NCI-H2107 treated with DMSO at 0.1 percent for 48 hours (cell line): ENCODE measurements at regions not wholly inside any gene's neighbourhood (a gene's known extent, or its start where the extent isn't known, plus 50 kb on each side); places are given as distances from the start of the nearest gene placed in this dataset.
"Not testable (repeated sequence)": the region's sequence is repeated elsewhere in the genome, so short reads cannot be mapped to it uniquely, and the experiment has no call there.

Experiments used
- DNase-seq: peaks from one replicate; lab custom pipeline; 2025; ENCODE audit not compliant: unreplicated experiment; lab: John Stamatoyannopoulos, UW

GRCh38 chr2:193845604-193846003 lies 1650.9 kb upstream of the TMEFF2 start:
- DNase-seq, result no peak

- no peak for DNase-seq
These were observed 1648.9 kb upstream of the TMEFF2 start for GRCh38 chr2:193843675-193844074.

GRCh38 chr2:193841384-193842150 lies 1646.8 kb upstream of the TMEFF2 start:
- DNase-seq, result no peak

DNA sequence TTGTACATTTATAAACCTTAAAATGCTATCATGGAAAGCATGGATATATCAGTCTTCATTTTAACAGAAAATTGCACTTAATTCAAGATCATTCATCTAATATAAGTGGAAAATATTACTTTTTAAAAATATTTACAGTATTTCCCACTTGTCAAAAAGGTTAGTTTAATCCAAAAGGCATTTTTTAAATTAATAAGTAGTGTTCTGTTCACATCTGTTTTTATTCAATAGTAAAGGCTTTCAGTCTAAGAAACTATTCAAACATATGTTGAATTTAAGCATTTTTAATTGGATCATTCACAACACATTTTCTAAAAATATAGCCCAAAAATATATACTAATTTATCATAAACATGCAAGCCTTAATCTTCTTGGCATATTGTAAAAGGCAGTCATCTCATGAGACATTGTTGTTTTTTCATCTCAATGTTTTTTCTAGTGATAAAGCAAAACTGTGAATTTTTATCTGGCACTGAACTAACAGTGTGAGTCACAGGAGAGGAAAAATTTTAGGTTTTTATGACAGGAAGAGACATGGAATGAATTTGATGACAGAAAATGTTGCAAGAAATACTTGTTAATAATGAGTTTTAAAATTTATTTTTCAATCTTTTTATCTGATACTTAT lies 1642.5 kb upstream of the TMEFF2 start:
- no peak for DNase-seq

DNA sequence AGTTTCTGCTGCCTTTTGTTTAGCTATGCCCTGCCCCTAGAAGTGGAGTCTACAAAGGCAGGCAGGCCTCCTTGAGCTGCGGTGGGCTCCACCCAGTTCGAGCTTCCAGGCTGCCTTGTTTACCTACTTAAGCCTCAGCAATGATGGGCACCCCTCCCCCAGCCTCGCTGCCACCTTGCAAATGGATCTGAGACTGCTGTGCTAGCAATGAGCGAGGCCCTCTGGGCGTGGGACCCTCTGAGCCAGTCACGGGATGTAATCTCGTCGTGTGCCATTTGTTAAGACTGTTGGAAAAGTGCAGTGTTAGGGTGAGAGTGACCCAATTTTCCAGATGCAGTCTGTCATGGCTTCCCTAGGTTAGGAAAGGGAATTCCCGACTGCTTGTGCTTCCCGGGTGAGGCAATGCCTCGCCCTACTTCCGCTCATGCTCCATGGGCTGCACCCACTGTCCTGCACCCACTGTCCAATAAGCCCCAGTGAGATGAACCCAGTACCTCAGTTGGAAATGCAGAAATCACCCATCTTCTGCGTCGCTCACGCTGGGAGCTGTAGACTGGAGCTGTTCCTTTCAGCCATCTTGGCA lies 1641.8 kb upstream of the TMEFF2 start:
- not testable (repeated sequence) for DNase-seq

DNA sequence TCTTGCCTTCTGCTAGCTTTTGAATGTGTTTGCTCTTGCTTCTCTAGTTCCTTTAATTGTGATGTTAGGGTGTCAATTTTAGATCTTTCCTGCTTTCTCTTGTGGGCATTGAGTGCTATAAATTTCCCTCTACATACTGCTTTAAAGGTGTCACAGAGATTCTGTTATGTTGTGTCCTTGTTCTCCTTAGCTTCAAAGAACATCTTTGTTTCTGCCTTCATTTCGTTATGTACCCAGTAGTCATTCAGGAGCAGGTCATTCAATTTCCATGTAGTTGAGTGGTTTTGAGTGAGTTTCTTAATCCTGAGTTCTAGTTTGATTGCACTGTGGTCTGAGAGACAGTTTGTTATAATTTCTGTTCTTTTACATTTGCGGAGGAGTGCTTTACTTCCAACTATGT lies 1639.2 kb upstream of the TMEFF2 start:
- not testable (repeated sequence) for DNase-seq

- no peak for DNase-seq
These were observed 1629.7 kb upstream of the TMEFF2 start for GRCh38 chr2:193824474-193824873.

DNA sequence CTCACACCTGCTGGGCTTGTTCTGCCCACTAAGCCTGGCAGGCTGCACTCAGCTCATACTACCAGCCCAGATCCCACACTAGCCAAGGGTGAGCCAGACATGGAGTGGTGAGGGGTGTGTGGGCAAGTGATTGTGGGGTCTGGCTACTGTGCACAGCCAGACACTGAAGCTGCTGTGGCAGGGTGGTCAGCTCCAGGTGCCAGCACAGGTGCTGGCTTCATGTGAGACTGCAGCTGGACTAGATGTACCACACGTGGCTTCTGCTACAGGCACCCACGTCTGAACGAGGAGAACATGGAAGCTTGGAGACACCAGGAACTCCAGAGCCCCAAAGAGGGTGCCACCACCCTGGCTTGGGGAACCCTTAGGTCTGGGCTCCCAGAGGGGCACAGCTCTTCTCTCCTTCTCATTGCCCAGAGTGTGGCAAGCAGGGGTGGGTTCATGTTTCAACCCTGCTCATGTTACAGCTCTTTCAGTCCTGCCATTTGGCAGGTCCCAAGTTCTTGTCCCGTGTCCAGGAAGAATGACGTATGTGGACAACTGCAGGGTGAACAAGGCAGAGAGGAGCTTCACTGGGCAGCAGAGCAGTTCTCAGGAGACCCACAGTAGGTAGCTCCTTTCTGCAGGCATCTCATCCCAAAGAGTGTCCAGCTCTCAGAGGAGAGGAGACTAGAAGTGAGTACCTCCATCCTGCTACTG lies 1624.2 kb upstream of the TMEFF2 start:
- DNase-seq, result no peak

DNA sequence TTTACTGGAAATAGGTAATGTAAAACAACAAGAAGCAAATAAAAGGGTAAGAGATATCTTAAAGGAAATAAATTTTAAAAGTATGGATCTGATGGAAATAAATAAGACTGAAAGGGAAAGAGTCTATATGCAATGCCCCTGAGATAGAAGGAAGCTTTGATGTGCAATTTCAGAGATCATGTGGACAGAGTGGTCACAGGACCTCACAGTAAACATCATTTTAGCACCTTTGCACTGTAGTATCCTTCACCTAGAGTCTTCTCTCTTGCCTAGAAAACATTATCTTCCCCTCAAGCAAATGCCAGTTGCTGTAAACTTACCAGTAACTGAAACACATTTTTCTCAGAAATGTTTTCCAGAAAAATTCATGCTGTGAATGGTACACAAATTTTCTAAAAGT lies 1621.3 kb upstream of the TMEFF2 start:
- DNase-seq, result no peak

DNA sequence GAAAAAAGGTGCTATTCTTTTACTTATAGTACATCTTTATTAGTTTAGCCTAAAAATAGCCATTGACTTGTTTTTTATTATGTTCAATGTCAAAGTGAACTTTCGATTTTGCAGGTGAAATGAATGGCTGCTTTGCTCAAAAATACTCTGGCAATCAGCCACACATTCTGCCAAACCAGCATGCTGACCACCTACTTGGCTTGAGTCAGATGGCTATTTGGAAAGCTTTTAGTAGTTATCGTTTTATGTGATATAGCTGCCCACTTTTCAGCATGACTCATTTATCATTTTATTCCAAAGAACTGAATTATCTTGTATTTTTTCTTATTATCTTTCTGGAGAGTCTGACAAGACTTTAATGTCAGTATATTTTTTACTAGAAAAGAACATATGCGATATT lies 1615.8 kb upstream of the TMEFF2 start:
- DNase-seq, result no peak

DNA sequence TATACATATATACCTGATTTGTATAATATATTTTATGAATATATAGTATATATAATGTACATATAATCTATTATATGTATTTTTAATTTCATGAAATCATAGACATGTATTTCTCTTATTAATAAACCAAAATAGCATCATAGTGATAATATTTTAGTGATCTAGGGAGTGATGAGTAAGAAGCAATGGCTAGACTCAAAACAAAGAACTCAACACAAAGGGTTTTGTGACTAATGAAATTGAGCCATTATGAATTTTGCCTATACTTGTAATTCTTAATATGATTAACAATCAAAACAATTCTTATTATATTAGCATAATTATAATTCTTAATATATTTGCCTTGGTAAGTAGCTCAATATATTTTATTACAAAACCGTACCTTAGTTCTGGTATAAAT lies 1614.1 kb upstream of the TMEFF2 start:
- no peak for DNase-seq

- DNase-seq, result peak; percentile 58
These were observed 1611.5 kb upstream of the TMEFF2 start for GRCh38 chr2:193806088-193806774.

- DNase-seq, result no peak
These were observed 1602.1 kb upstream of the TMEFF2 start for GRCh38 chr2:193796847-193797246.

- no peak for DNase-seq
These were observed 1599.2 kb upstream of the TMEFF2 start for GRCh38 chr2:193793914-193794313.

DNA sequence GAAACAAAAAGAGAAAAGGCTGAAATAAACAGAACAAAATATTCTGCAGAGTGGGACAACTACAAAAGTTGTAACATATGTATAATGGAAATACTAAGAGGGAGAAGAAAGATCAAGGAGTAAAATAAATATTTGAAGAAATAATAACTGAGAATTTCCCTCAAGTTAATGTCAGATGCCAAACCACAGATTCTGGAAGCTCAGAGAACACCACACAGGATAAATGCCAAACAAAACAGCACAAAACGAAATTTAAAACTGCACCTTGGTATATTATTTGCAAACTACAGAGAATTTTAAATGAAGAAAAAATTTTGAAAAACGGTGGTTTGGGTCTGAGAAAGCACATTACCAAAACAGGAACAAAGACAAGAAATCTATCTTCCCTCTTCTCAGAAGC lies 1588.9 kb upstream of the TMEFF2 start:
- no peak for DNase-seq

GRCh38 chr2:193778293-193778692 lies 1583.6 kb upstream of the TMEFF2 start:
- no peak for DNase-seq

GRCh38 chr2:193776988-193777387 lies 1582.3 kb upstream of the TMEFF2 start:
- DNase-seq, result no peak

- DNase-seq, result no peak
These were observed 1579.4 kb upstream of the TMEFF2 start for GRCh38 chr2:193774166-193774565.

GRCh38 chr2:193751299-193751698 lies 1556.6 kb upstream of the TMEFF2 start:
- DNase-seq, result no peak

DNA sequence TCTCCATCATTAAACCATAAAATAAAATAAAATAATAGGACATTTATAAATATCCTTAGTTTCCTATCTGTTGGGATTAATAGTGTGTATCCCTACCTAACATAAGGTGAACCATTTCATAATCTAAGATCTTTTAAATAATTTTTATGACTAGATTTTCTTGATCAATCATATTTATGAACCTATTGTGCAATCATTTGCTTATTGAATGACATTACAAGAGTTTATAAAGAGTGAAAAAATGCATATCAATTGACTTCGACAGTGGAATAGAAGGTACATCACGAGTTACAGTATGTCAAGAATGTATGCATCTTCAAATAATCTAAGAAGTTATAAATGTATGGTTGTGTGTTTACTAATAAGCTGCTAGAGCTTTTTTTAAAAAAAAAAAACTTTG lies 1554.8 kb upstream of the TMEFF2 start:
- DNase-seq, result no peak

DNA sequence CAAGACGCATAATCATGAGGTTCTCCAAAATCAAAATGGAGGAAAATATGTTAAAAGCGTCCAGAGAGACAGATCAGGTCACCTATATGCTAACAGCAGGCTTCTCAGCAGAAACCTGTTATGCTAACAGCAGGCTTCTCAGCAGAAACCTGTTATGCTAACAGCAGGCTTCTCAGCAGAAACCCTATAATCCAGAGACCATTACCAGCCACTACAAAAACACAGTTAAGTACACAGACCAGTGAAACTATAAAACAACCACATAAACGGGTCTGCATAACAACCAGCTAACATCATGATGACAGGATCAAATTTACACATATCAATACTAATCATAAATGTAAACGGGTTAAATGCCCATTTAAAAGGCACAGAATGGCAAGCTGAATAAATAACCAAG lies 1548.4 kb upstream of the TMEFF2 start:
- peak; percentile 70 for DNase-seq
